HUES48 (cell line): ENCODE measurements at regions not wholly inside any gene's neighbourhood (a gene's known extent, or its start where the extent isn't known, plus 50 kb on each side); places are given as distances from the start of the nearest gene placed in this dataset.

Experiments
- H3K27ac ChIP-seq: one replicate; pipeline ENCODE4 v1.7.0; 2013; ENCODE audit warnings: low read depth, low read length, inconsistent platforms
- H3K27me3 ChIP-seq: 2 replicates; pipeline ENCODE4 v1.6.1; 2013; ENCODE audit warnings: mild to moderate bottlenecking, low read length; ENCODE audit not compliant: control insufficient read depth, insufficient read depth
- H3K36me3 ChIP-seq: 2 replicates; pipeline ENCODE4 v1.6.1; 2013; ENCODE audit warnings: low read length; ENCODE audit not compliant: control insufficient read depth, insufficient read depth
- H3K4me1 ChIP-seq: 2 replicates; pipeline ENCODE4 v1.6.1; 2013; ENCODE audit warnings: mild to moderate bottlenecking, low read length; ENCODE audit not compliant: control insufficient read depth, insufficient read depth
- H3K4me3 ChIP-seq: 2 replicates; pipeline ENCODE4 v1.5.1; 2013; ENCODE audit warnings: mild to moderate bottlenecking, low read depth, low read length
- H3K9ac ChIP-seq: 2 replicates; pipeline ENCODE4 v1.6.1; 2013; ENCODE audit warnings: mild to moderate bottlenecking, low read depth, low read length, moderate library complexity
- H3K9me3 ChIP-seq: 2 replicates; pipeline ENCODE4 v1.6.1; 2013; ENCODE audit warnings: low read length; ENCODE audit not compliant: control insufficient read depth, insufficient read depth

GRCh38 chr16:87171723-87172122 lies 145.5 kb downstream of the C16orf95 start:
- Histone ChIP-seq H3K27ac (no peak overlapping the region), H3K9me3 (no peaks in the 10 kb centered on the region), H3K9ac (no peak overlapping the region), H3K36me3 (no peaks in the 10 kb centered on the region), H3K27me3 (no peaks in the 10 kb centered on the region), H3K4me1 (no peaks in the 10 kb centered on the region), H3K4me3 (no peak overlapping the region)

- Histone ChIP-seq H3K36me3 (no peaks in the 10 kb centered on the region), H3K9ac (no peak overlapping the region), H3K4me3 (no peak overlapping the region), H3K27me3 (no peaks in the 10 kb centered on the region), H3K9me3 (no peaks in the 10 kb centered on the region), H3K4me1 (no peaks in the 10 kb centered on the region), H3K27ac (no peak overlapping the region)
Measured at GRCh38 chr16:87172632-87173031, 144.6 kb downstream of the C16orf95 start.

- Histone ChIP-seq H3K36me3 (no peaks in the 10 kb centered on the region), H3K9ac (no peak overlapping the region), H3K27ac (no peak overlapping the region), H3K4me1 (no peaks in the 10 kb centered on the region; the same call in 1 of the 2 replicates), H3K27me3 (no peaks in the 10 kb centered on the region), H3K4me3 (no peak overlapping the region), H3K9me3 (no peaks in the 10 kb centered on the region)
Measured at GRCh38 chr16:87173294-87173893, 143.8 kb downstream of the C16orf95 start.

GRCh38 chr16:87174061-87174460 lies 143.1 kb downstream of the C16orf95 start:
- H3K27me3 ChIP-seq = no peaks in the 10 kb centered on the region
- no peaks in the 10 kb centered on the region for H3K9me3 ChIP-seq
- no peaks in the 10 kb centered on the region; the same call in 1 of the 2 replicates for H3K4me1 ChIP-seq
- no peaks in the 10 kb centered on the region for H3K36me3 ChIP-seq
- H3K9ac ChIP-seq = no peak overlapping the region
- H3K27ac ChIP-seq = no peak overlapping the region
- H3K4me3 ChIP-seq = no peak overlapping the region

GRCh38 chr16:87176735-87177134 lies 140.5 kb downstream of the C16orf95 start:
- Histone ChIP-seq H3K27ac (no peak overlapping the region), H3K36me3 (no peaks in the 10 kb centered on the region), H3K4me3 (no peak overlapping the region), H3K9me3 (no peaks in the 10 kb centered on the region), H3K9ac (no peak overlapping the region), H3K4me1 (no peaks in the 10 kb centered on the region; the same call in 1 of the 2 replicates), H3K27me3 (no peaks in the 10 kb centered on the region)

GRCh38 chr16:87177673-87178072 lies 139.5 kb downstream of the C16orf95 start:
- H3K9me3 ChIP-seq = no peaks in the 10 kb centered on the region
- no peak overlapping the region for H3K9ac ChIP-seq
- no peaks in the 10 kb centered on the region for H3K36me3 ChIP-seq
- H3K4me3 ChIP-seq = no peak overlapping the region
- H3K27me3 ChIP-seq = no peaks in the 10 kb centered on the region
- H3K4me1 ChIP-seq = no peaks in the 10 kb centered on the region; the same call in 1 of the 2 replicates
- H3K27ac ChIP-seq = no peak overlapping the region

- no peak overlapping the region for H3K27ac ChIP-seq
- H3K4me1 ChIP-seq = no peaks in the 10 kb centered on the region; the same call in 1 of the 2 replicates
- H3K36me3 ChIP-seq = no peaks in the 10 kb centered on the region
- H3K4me3 ChIP-seq = peak overlapping the region; percentile 48; the same call in 1 of the 2 replicates
- H3K9ac ChIP-seq = no peak overlapping the region
- H3K9me3 ChIP-seq = no peaks in the 10 kb centered on the region
- no peaks in the 10 kb centered on the region for H3K27me3 ChIP-seq
Measured at GRCh38 chr16:87178177-87178863, 138.9 kb downstream of the C16orf95 start.

GRCh38 chr16:87178977-87179376 lies 138.2 kb downstream of the C16orf95 start:
- Histone ChIP-seq H3K4me1 (no peaks in the 10 kb centered on the region; the same call in 1 of the 2 replicates), H3K36me3 (no peaks in the 10 kb centered on the region)

GRCh38 chr16:87180069-87180468 lies 137.1 kb downstream of the C16orf95 start:
- Histone ChIP-seq H3K4me1 (no peaks in the 10 kb centered on the region; the same call in 1 of the 2 replicates), H3K27ac (no peak overlapping the region), H3K9ac (no peak overlapping the region), H3K36me3 (no peaks in the 10 kb centered on the region), H3K4me3 (no peak overlapping the region), H3K27me3 (no peaks in the 10 kb centered on the region), H3K9me3 (no peaks in the 10 kb centered on the region)

More at GRCh38 chr16:87178977-87179376, 138.2 kb downstream of the C16orf95 start:
- Histone ChIP-seq H3K27me3 (no peaks in the 10 kb centered on the region), H3K9me3 (no peaks in the 10 kb centered on the region), H3K27ac (no peak overlapping the region), H3K9ac (no peak overlapping the region), H3K4me3 (no peak overlapping the region)

- Histone ChIP-seq H3K27ac (no peak overlapping the region), H3K36me3 (no peaks in the 10 kb centered on the region), H3K4me3 (no peak overlapping the region), H3K4me1 (no peaks in the 10 kb centered on the region; the same call in 1 of the 2 replicates), H3K9ac (no peak overlapping the region), H3K9me3 (peaks cover 7% of the 10 kb centered on the region), H3K27me3 (no peaks in the 10 kb centered on the region)
Measured at GRCh38 chr16:87182759-87183158, 134.4 kb downstream of the C16orf95 start.

- H3K4me3 ChIP-seq = no peak overlapping the region
- no peak overlapping the region for H3K27ac ChIP-seq
- peaks cover 8% of the 10 kb centered on the region for H3K9me3 ChIP-seq
- no peaks in the 10 kb centered on the region for H3K36me3 ChIP-seq
- H3K27me3 ChIP-seq = no peaks in the 10 kb centered on the region
- H3K9ac ChIP-seq = no peak overlapping the region
- H3K4me1 ChIP-seq = no peaks in the 10 kb centered on the region
Measured at GRCh38 chr16:87183647-87184046, 133.5 kb downstream of the C16orf95 start.
